ENCODE measurements at regions not wholly inside any gene's neighbourhood (a gene's known extent, or its start where the extent isn't known, plus 50 kb on each side); places are given as distances from the start of the nearest gene placed in this dataset.

DNA sequence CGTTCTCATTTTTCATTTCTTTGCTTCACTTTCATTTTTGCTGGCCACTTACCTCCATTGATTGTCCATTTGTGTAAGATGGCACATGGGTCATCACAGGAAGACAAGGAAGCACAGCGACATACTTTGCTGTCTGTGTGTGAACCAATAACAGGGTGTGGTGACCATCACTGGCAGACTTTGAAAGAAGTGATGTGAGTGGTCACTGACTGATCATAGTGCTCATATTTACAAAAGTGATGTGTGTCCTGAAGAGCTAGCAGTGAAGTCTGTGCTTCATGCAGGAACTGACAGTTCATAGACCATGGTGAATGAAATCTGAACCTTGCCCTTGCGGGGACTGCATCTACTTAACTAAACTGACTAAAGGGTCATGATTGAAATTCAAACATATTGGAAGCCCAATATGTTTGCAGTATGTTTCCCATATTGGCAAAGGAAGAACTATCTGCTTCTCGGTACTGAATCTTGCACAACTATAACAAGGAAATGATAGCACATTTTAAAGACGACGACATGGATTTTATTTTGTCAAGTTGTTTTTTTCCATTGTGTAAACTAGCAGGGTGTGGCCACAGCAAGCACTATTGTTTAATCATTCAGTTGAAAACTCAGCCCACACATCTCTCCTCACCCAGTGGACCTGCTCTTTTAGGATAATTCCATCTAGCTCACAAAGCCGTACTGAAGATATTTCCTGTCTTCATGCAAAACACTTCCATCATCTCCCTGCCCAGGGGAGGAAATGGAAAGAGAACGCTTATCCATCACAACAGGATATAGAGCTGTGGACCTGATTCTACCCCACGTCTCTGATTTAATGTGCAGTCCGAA lies 232.0 kb upstream of the ANKRD55 start (continued):
- TF ChIP-seq, protein P1, sequence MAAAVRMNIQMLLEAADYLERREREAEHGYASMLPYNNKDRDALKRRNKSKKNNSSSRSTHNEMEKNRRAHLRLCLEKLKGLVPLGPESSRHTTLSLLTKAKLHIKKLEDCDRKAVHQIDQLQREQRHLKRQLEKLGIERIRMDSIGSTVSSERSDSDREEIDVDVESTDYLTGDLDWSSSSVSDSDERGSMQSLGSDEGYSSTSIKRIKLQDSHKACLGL (CRISPR knock-in tag; IDR thresholded peaks at IDR 0.05) = no peak
- no peak for TF ChIP-seq RFX3 (CRISPR knock-in tag; IDR thresholded peaks at IDR 0.05)
- TF ChIP-seq KAT2B (IDR thresholded peaks at IDR 0.05; ENCODE audit: borderline replicate concordance, low read depth, low read length) = no peak
- TF ChIP-seq MIER3 (CRISPR knock-in tag; IDR thresholded peaks at IDR 0.05; ENCODE audit: borderline replicate concordance) = peak; percentile 32; the same call in 1 of the 2 replicates
- TF ChIP-seq DMAP1 (CRISPR knock-in tag; IDR thresholded peaks at IDR 0.05) = peak; percentile 41; the same call in 1 of the 2 replicates
- TF ChIP-seq RNF2 (conservative IDR thresholded peaks at IDR 0.05; ENCODE audit: low read depth) = no peak
- no peak for TF ChIP-seq ZBTB7B (CRISPR knock-in tag; IDR thresholded peaks at IDR 0.05)
- no peak for TF ChIP-seq NR3C1 (CRISPR knock-in tag; IDR thresholded peaks at IDR 0.05)
- no peak for TF ChIP-seq ZNF747 (CRISPR knock-in tag; IDR thresholded peaks at IDR 0.05; ENCODE audit: borderline replicate concordance)
- no peak for TF ChIP-seq ZFP62 (CRISPR knock-in tag; IDR thresholded peaks at IDR 0.05)
- no peak for TF ChIP-seq RBM39 (IDR thresholded peaks at IDR 0.05; ENCODE audit: low read depth, low read length, poor library complexity, severe bottlenecking)
- peak; percentile 95 for TF ChIP-seq FOXA3 (CRISPR knock-in tag; IDR thresholded peaks at IDR 0.05)
- no peak for TF ChIP-seq PAF1 (CRISPR knock-in tag; IDR thresholded peaks at IDR 0.05)
- TF ChIP-seq DR1 (CRISPR knock-in tag; IDR thresholded peaks at IDR 0.05) = no peak
- peak; percentile 80; the same call in 1 of the 2 replicates for TF ChIP-seq FOXK1 (CRISPR knock-in tag; IDR thresholded peaks at IDR 0.05; ENCODE audit: borderline replicate concordance, low read depth)
- TF ChIP-seq KLF12 (CRISPR knock-in tag; IDR thresholded peaks at IDR 0.05; ENCODE audit: borderline replicate concordance) = no peak
- no peak for TF ChIP-seq ZNF737 (CRISPR knock-in tag; IDR thresholded peaks at IDR 0.05; ENCODE audit: borderline replicate concordance)
- no peak for TF ChIP-seq ZNF550 (CRISPR knock-in tag; IDR thresholded peaks at IDR 0.05; ENCODE audit: borderline replicate concordance)
- TF ChIP-seq, protein P2, sequence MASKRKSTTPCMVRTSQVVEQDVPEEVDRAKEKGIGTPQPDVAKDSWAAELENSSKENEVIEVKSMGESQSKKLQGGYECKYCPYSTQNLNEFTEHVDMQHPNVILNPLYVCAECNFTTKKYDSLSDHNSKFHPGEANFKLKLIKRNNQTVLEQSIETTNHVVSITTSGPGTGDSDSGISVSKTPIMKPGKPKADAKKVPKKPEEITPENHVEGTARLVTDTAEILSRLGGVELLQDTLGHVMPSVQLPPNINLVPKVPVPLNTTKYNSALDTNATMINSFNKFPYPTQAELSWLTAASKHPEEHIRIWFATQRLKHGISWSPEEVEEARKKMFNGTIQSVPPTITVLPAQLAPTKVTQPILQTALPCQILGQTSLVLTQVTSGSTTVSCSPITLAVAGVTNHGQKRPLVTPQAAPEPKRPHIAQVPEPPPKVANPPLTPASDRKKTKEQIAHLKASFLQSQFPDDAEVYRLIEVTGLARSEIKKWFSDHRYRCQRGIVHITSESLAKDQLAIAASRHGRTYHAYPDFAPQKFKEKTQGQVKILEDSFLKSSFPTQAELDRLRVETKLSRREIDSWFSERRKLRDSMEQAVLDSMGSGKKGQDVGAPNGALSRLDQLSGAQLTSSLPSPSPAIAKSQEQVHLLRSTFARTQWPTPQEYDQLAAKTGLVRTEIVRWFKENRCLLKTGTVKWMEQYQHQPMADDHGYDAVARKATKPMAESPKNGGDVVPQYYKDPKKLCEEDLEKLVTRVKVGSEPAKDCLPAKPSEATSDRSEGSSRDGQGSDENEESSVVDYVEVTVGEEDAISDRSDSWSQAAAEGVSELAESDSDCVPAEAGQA (IDR thresholded peaks at IDR 0.05; ENCODE audit: low read depth) = no peak
- TF ChIP-seq, protein P2 (CRISPR knock-in tag; IDR thresholded peaks at IDR 0.05; ENCODE audit: borderline replicate concordance) = no peak
- TF ChIP-seq ZNF34 (CRISPR knock-in tag; IDR thresholded peaks at IDR 0.05; ENCODE audit: borderline replicate concordance) = no peak
- TF ChIP-seq PAX8 (CRISPR knock-in tag; IDR thresholded peaks at IDR 0.05; ENCODE audit: borderline replicate concordance) = no peak
- TF ChIP-seq, protein P3, sequence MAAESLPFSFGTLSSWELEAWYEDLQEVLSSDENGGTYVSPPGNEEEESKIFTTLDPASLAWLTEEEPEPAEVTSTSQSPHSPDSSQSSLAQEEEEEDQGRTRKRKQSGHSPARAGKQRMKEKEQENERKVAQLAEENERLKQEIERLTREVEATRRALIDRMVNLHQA (CRISPR knock-in tag; IDR thresholded peaks at IDR 0.05) = no peak
- no peak for TF ChIP-seq ZNF431 (CRISPR knock-in tag; IDR thresholded peaks at IDR 0.05; ENCODE audit: borderline replicate concordance, low read depth)
- TF ChIP-seq SYNCRIP (IDR thresholded peaks at IDR 0.05; ENCODE audit: insufficient read depth, low read depth, low read length) = no peak
- TF ChIP-seq SMAD3 (CRISPR knock-in tag; IDR thresholded peaks at IDR 0.05) = no peak

Data from HepG2 (cell line).